SU-DHL-6 (cell line): ENCODE measurements at regions not wholly inside any gene's neighbourhood (a gene's known extent, or its start where the extent isn't known, plus 50 kb on each side); places are given as distances from the start of the nearest gene placed in this dataset.

ENCODE experiments used
- H2AFZ ChIP-seq: fragments of 200-600 bp; sonication (generic); 2 replicates; pipeline ENCODE4 v1.6.1; 2014; ENCODE audit warnings: low read depth, mild to moderate bottlenecking, moderate library complexity, mixed read lengths, antibody characterized with exemption, low read length; ENCODE audit not compliant: severe bottlenecking
- H3F3A ChIP-seq: fragments of 200-600 bp; shearing (Covaris generic); 2 replicates; pipeline ENCODE4 v1.6.0; 2016; ENCODE audit warnings: antibody characterized with exemption, mild to moderate bottlenecking; ENCODE audit not compliant: insufficient read depth
- H3K27ac ChIP-seq: fragments of 200-600 bp; sonication (generic); 2 replicates; pipeline ENCODE4 v1.5.1; 2016; ENCODE audit warnings: low read depth, mild to moderate bottlenecking, low read length, moderate library complexity, mixed read lengths
- H3K27me3 ChIP-seq: fragments of 200-600 bp; sonication (generic), shearing (Covaris generic); 2 replicates; pipeline ENCODE4 v1.6.0; 2014; ENCODE audit warnings: mild to moderate bottlenecking, low read length
- H3K36me3 ChIP-seq: fragments of 200-600 bp; sonication (generic); 2 replicates; pipeline ENCODE4 v1.6.1; 2014; ENCODE audit warnings: mild to moderate bottlenecking, low read length, mixed read lengths
- H3K4me2 ChIP-seq: fragments of 300-600, 200-600 bp; shearing (Covaris generic), sonication (generic); 2 replicates; pipeline ENCODE4 v1.6.0; 2014; ENCODE audit warnings: low read length, low read depth, mild to moderate bottlenecking; ENCODE audit not compliant: poor library complexity, severe bottlenecking
- H3K4me3 ChIP-seq: fragments of 200-600 bp; sonication (generic); 2 replicates; pipeline ENCODE4 v1.5.1; 2014; ENCODE audit warnings: antibody characterized with exemption, low read length, mild to moderate bottlenecking, mixed read lengths; ENCODE audit not compliant: insufficient read depth, poor library complexity, severe bottlenecking
- H3K79me2 ChIP-seq: fragments of 200-600 bp; sonication (generic); 2 replicates; pipeline ENCODE4 v1.6.1; 2014; ENCODE audit warnings: mild to moderate bottlenecking, low read length, moderate library complexity; ENCODE audit not compliant: insufficient read depth
- H3K9ac ChIP-seq: fragments of 200-600 bp; sonication (generic); 2 replicates; pipeline ENCODE4 v1.7.0; 2014; ENCODE audit warnings: mild to moderate bottlenecking, low read length
- H3K9me2 ChIP-seq: fragments of 200-600 bp; sonication (generic); replicated peaks from 2 replicates; pipeline ENCODE4 v1.6.1; 2014; ENCODE audit warnings: low read length; ENCODE audit not compliant: insufficient read depth
- H3K9me3 ChIP-seq: fragments of 200-600 bp; sonication (generic); 2 replicates; pipeline ENCODE4 v1.6.1; 2014; ENCODE audit warnings: low read length, mixed read lengths; ENCODE audit not compliant: insufficient read depth
- H4K20me1 ChIP-seq: fragments of 200-600 bp; sonication (generic); 2 replicates; pipeline ENCODE4 v1.6.1; 2014; ENCODE audit warnings: low read depth, mild to moderate bottlenecking, antibody characterized with exemption, low read length, moderate library complexity, mixed read lengths
- CTCF ChIP-seq: fragments of 200-600 bp; sonication (generic); IDR thresholded peaks from one replicate; pipeline ENCODE4 v1.5.1; 2017; ENCODE audit warnings: antibody characterized with exemption, mild to moderate bottlenecking, low read length, moderate library complexity; ENCODE audit not compliant: insufficient read depth, poor library complexity, severe bottlenecking
- EZH2phosphoT487 ChIP-seq: fragments of 200-600 bp; sonication (generic), shearing (Covaris generic); conservative IDR thresholded peaks from 2 replicates; pipeline ENCODE4 v1.6.1; 2018; ENCODE audit warnings: mild to moderate bottlenecking, antibody characterized with exemption, low read length, moderate library complexity, mixed read lengths

- TF ChIP-seq EZH2phosphoT487 (no peak), CTCF (no peak)
- Histone ChIP-seq H3K4me3 (no peak overlapping the region), H3K36me3 (no peaks in the 10 kb centered on the region), H3K9me3 (no peaks in the 10 kb centered on the region), H3K9ac (no peak overlapping the region), H3K4me2 (no peak overlapping the region), H4K20me1 (no peaks in the 10 kb centered on the region), H2AFZ (no peak overlapping the region), H3F3A (no peaks in the 10 kb centered on the region), H3K79me2 (no peaks in the 10 kb centered on the region), H3K27ac (no peak overlapping the region), H3K9me2 (no peaks in the 10 kb centered on the region), H3K27me3 (no peaks in the 10 kb centered on the region)
These were observed 333.2 kb upstream of the C2CD4B start for GRCh38 chr15:62498278-62498677.

- H3K79me2 ChIP-seq, result no peaks in the 10 kb centered on the region
- no peak overlapping the region for H3K4me3 ChIP-seq
- H3K27ac ChIP-seq, result no peak overlapping the region
- no peaks in the 10 kb centered on the region for H4K20me1 ChIP-seq
- no peaks in the 10 kb centered on the region for H3K36me3 ChIP-seq
- H3F3A ChIP-seq, result no peaks in the 10 kb centered on the region
- H3K4me2 ChIP-seq, result no peak overlapping the region
- H3K9ac ChIP-seq, result no peak overlapping the region
- H2AFZ ChIP-seq, result no peak overlapping the region
- H3K27me3 ChIP-seq, result no peaks in the 10 kb centered on the region
- no peaks in the 10 kb centered on the region for H3K9me3 ChIP-seq
- TF ChIP-seq EZH2phosphoT487 (no peak), CTCF (no peak)
- no peaks in the 10 kb centered on the region for H3K9me2 ChIP-seq
These were observed 333.6 kb upstream of the C2CD4B start for GRCh38 chr15:62498712-62499111.

GRCh38 chr15:62500325-62500724 lies 335.2 kb upstream of the C2CD4B start:
- Histone ChIP-seq H3K36me3 (no peaks in the 10 kb centered on the region), H3K4me3 (no peak overlapping the region), H3K9ac (no peak overlapping the region), H3K4me2 (no peak overlapping the region), H3K9me3 (no peaks in the 10 kb centered on the region), H4K20me1 (no peaks in the 10 kb centered on the region), H2AFZ (no peak overlapping the region), H3K27me3 (no peaks in the 10 kb centered on the region), H3K27ac (no peak overlapping the region), H3K79me2 (no peaks in the 10 kb centered on the region), H3K9me2 (no peaks in the 10 kb centered on the region), H3F3A (no peaks in the 10 kb centered on the region)
- no peak for TF ChIP-seq CTCF

- Histone ChIP-seq H3K36me3 (no peaks in the 10 kb centered on the region), H3K9ac (no peak overlapping the region), H3K4me3 (no peak overlapping the region), H3K9me2 (no peaks in the 10 kb centered on the region), H3K27ac (no peak overlapping the region), H4K20me1 (no peaks in the 10 kb centered on the region), H3F3A (no peaks in the 10 kb centered on the region), H2AFZ (no peak overlapping the region), H3K9me3 (no peaks in the 10 kb centered on the region), H3K4me2 (no peak overlapping the region), H3K79me2 (no peaks in the 10 kb centered on the region), H3K27me3 (no peaks in the 10 kb centered on the region)
- TF ChIP-seq EZH2phosphoT487 (no peak), CTCF (no peak)
These were observed 337.4 kb upstream of the C2CD4B start for GRCh38 chr15:62502451-62502850.
